IPS-NIHi11 (cell line): ENCODE measurements at regions not wholly inside any gene's neighbourhood (a gene's known extent, or its start where the extent isn't known, plus 50 kb on each side); places are given as distances from the start of the nearest gene placed in this dataset.

Source experiments
- DNase-seq: peaks from one replicate; pipeline ENCODE4 v3.0.0; 2012; ENCODE audit warnings: mixed read lengths, low spot score

- no peak for DNase-seq
Observed at GRCh38 chr18:67969458-67969857, 452.9 kb upstream of the DSEL start.

GRCh38 chr18:67966224-67966623 lies 449.7 kb upstream of the DSEL start:
- DNase-seq = no peak

- no peak for DNase-seq
Observed at GRCh38 chr18:67964462-67964861, 447.9 kb upstream of the DSEL start.

GRCh38 chr18:67961701-67962440 lies 445.4 kb upstream of the DSEL start:
- DNase-seq = no peak

GRCh38 chr18:67957684-67958083 lies 441.2 kb upstream of the DSEL start:
- no peak for DNase-seq

- no peak for DNase-seq
Observed at GRCh38 chr18:67954594-67954993, 438.1 kb upstream of the DSEL start.

GRCh38 chr18:67951137-67951536 lies 434.6 kb upstream of the DSEL start:
- DNase-seq = no peak

- no peak for DNase-seq
Observed at GRCh38 chr18:67938660-67939059, 422.1 kb upstream of the DSEL start.

GRCh38 chr18:67935638-67936037 lies 419.1 kb upstream of the DSEL start:
- DNase-seq = no peak

- no peak for DNase-seq
Observed at GRCh38 chr18:67933271-67933670, 416.8 kb upstream of the DSEL start.

GRCh38 chr18:67932271-67932670 lies 415.8 kb upstream of the DSEL start:
- DNase-seq = no peak

- no peak for DNase-seq
Observed at GRCh38 chr18:67926929-67927864, 410.7 kb upstream of the DSEL start.

- DNase-seq = no peak
Observed at GRCh38 chr18:67924656-67925055, 408.1 kb upstream of the DSEL start.

- no peak for DNase-seq
Observed at GRCh38 chr18:67919316-67919715, 402.8 kb upstream of the DSEL start.

GRCh38 chr18:67916097-67916496 lies 399.6 kb upstream of the DSEL start:
- DNase-seq = no peak

- DNase-seq = no peak
Observed at GRCh38 chr18:67913040-67913439, 396.5 kb upstream of the DSEL start.

GRCh38 chr18:67901573-67901972 lies 385.1 kb upstream of the DSEL start:
- no peak for DNase-seq

- no peak for DNase-seq
Observed at GRCh38 chr18:67896451-67896850, 379.9 kb upstream of the DSEL start.

- DNase-seq = no peak
Observed at GRCh38 chr18:67893916-67894315, 377.4 kb upstream of the DSEL start.

GRCh38 chr18:67876871-67877270 lies 360.4 kb upstream of the DSEL start:
- DNase-seq = no peak

GRCh38 chr18:67875944-67876343 lies 359.4 kb upstream of the DSEL start:
- no peak for DNase-seq

- peak; percentile 5 for DNase-seq
Observed at GRCh38 chr18:67875060-67875459, 358.5 kb upstream of the DSEL start.

GRCh38 chr18:67865400-67865799 lies 348.9 kb upstream of the DSEL start:
- DNase-seq = no peak
